ENCODE measurements at regions not wholly inside any gene's neighbourhood (a gene's known extent, or its start where the extent isn't known, plus 50 kb on each side); places are given as distances from the start of the nearest gene placed in this dataset.
"Not testable (repeated sequence)": the region's sequence is repeated elsewhere in the genome, so short reads cannot be mapped to it uniquely, and the experiment has no call there.

- Histone ChIP-seq H2AFZ (ENCODE audit: low read depth, low read length) (no peak overlapping the region), H3K9ac (ENCODE audit: low read depth, low read length) (no peak overlapping the region), H3K79me2 (ENCODE audit: insufficient read depth, low read length) (no peaks in the 10 kb centered on the region), H3K27ac (ENCODE audit: low read length) (no peak overlapping the region), H3K4me3 (ENCODE audit: low read depth in 1 of 2, low read length in 2 of 2) (no peak overlapping the region), H3K4me2 (ENCODE audit: insufficient read depth, low read length) (no peak overlapping the region), H3K4me1 (ENCODE audit: insufficient read depth, low read length) (no peaks in the 10 kb centered on the region), H3K27me3 (ENCODE audit: insufficient read depth, low read length, poor library complexity) (no peaks in the 10 kb centered on the region), H4K20me1 (ENCODE audit: insufficient read depth, low read length) (no peaks in the 10 kb centered on the region), H3K36me3 (ENCODE audit: insufficient read depth, low read length) (no peaks in the 10 kb centered on the region), H3K9me3 (ENCODE audit: insufficient read depth, low read length, severe bottlenecking) (no peaks in the 10 kb centered on the region)
- ATAC-seq (ENCODE audit: insufficient read depth, low read depth) = no peak
- TF ChIP-seq CTCF (IDR thresholded peaks at IDR 0.05; ENCODE audit: borderline replicate concordance, extremely low read depth, low read length, poor library complexity, severe bottlenecking) (no peak), EZH2 (IDR thresholded peaks at IDR 0.05; ENCODE audit: borderline replicate concordance, low read depth, low read length, severe bottlenecking) (no peak)
- DNase-seq = no peak
These were observed 1280.9 kb downstream of the NSUN3 start for GRCh38 chr3:95343767-95344166.

- not testable (repeated sequence) for H3K36me3 ChIP-seq (ENCODE audit: insufficient read depth, low read length); H3K79me2 ChIP-seq (ENCODE audit: insufficient read depth, low read length); ATAC-seq (ENCODE audit: insufficient read depth, low read depth); H3K9ac ChIP-seq (ENCODE audit: low read depth, low read length); H3K4me1 ChIP-seq (ENCODE audit: insufficient read depth, low read length); H3K4me2 ChIP-seq (ENCODE audit: insufficient read depth, low read length); H3K4me3 ChIP-seq (ENCODE audit: low read depth in 1 of 2, low read length in 2 of 2); H2AFZ ChIP-seq (ENCODE audit: low read depth, low read length); H3K9me3 ChIP-seq (ENCODE audit: insufficient read depth, low read length, severe bottlenecking); H3K27me3 ChIP-seq (ENCODE audit: insufficient read depth, low read length, poor library complexity); H4K20me1 ChIP-seq (ENCODE audit: insufficient read depth, low read length); DNase-seq; H3K27ac ChIP-seq (ENCODE audit: low read length)
These were observed 1285.1 kb downstream of the NSUN3 start for GRCh38 chr3:95347936-95348335.

- Histone ChIP-seq H3K4me2 (ENCODE audit: insufficient read depth, low read length) (no peak overlapping the region), H2AFZ (ENCODE audit: low read depth, low read length) (no peak overlapping the region), H3K27me3 (ENCODE audit: insufficient read depth, low read length, poor library complexity) (no peaks in the 10 kb centered on the region), H3K36me3 (ENCODE audit: insufficient read depth, low read length) (no peaks in the 10 kb centered on the region), H3K79me2 (ENCODE audit: insufficient read depth, low read length) (no peaks in the 10 kb centered on the region), H3K4me3 (ENCODE audit: low read depth in 1 of 2, low read length in 2 of 2) (no peak overlapping the region), H3K4me1 (ENCODE audit: insufficient read depth, low read length) (no peaks in the 10 kb centered on the region), H3K9me3 (ENCODE audit: insufficient read depth, low read length, severe bottlenecking) (no peaks in the 10 kb centered on the region), H3K27ac (ENCODE audit: low read length) (no peak overlapping the region), H4K20me1 (ENCODE audit: insufficient read depth, low read length) (no peaks in the 10 kb centered on the region), H3K9ac (ENCODE audit: low read depth, low read length) (no peak overlapping the region)
- DNase-seq (no peak), ATAC-seq (ENCODE audit: insufficient read depth, low read depth) (no peak)
- no peak for TF ChIP-seq CTCF (IDR thresholded peaks at IDR 0.05; ENCODE audit: borderline replicate concordance, extremely low read depth, low read length, poor library complexity, severe bottlenecking)
- TF ChIP-seq EZH2 (IDR thresholded peaks at IDR 0.05; ENCODE audit: borderline replicate concordance, low read depth, low read length, severe bottlenecking) = no peak
These were observed 1286.0 kb downstream of the NSUN3 start for GRCh38 chr3:95348879-95349278.

GRCh38 chr3:95350049-95350448 lies 1287.2 kb downstream of the NSUN3 start:
- no peak overlapping the region for H3K4me2 ChIP-seq (ENCODE audit: insufficient read depth, low read length)
- H4K20me1 ChIP-seq (ENCODE audit: insufficient read depth, low read length) = no peaks in the 10 kb centered on the region
- no peak overlapping the region for H3K27ac ChIP-seq (ENCODE audit: low read length)
- H3K9me3 ChIP-seq (ENCODE audit: insufficient read depth, low read length, severe bottlenecking) = no peaks in the 10 kb centered on the region
- H3K36me3 ChIP-seq (ENCODE audit: insufficient read depth, low read length) = no peaks in the 10 kb centered on the region
- ATAC-seq (ENCODE audit: insufficient read depth, low read depth) (no peak), DNase-seq (no peak)
- no peak overlapping the region for H3K9ac ChIP-seq (ENCODE audit: low read depth, low read length)
- H3K4me3 ChIP-seq (ENCODE audit: low read depth in 1 of 2, low read length in 2 of 2) = no peak overlapping the region
- no peaks in the 10 kb centered on the region for H3K79me2 ChIP-seq (ENCODE audit: insufficient read depth, low read length)
- no peak for TF ChIP-seq CTCF (IDR thresholded peaks at IDR 0.05; ENCODE audit: borderline replicate concordance, extremely low read depth, low read length, poor library complexity, severe bottlenecking)
- TF ChIP-seq EZH2 (IDR thresholded peaks at IDR 0.05; ENCODE audit: borderline replicate concordance, low read depth, low read length, severe bottlenecking) = no peak
- H3K27me3 ChIP-seq (ENCODE audit: insufficient read depth, low read length, poor library complexity) = no peaks in the 10 kb centered on the region
- H2AFZ ChIP-seq (ENCODE audit: low read depth, low read length) = no peak overlapping the region
- H3K4me1 ChIP-seq (ENCODE audit: insufficient read depth, low read length) = no peaks in the 10 kb centered on the region

Data from DND-41 (cell line).